SK-N-SH treated with all-trans-retinoic acid at 6 μM for 48 hours (cell line): ENCODE measurements at regions not wholly inside any gene's neighbourhood (a gene's known extent, or its start where the extent isn't known, plus 50 kb on each side); places are given as distances from the start of the nearest gene placed in this dataset.

Experiments used
- BACH2 ChIP-seq: fragments of 250-450 bp; sonication (Bioruptor Pico); IDR thresholded peaks from 2 replicates; pipeline ENCODE4 v1.9.0; 2021; ENCODE audit warnings: mild to moderate bottlenecking, borderline replicate concordance
- CSDC2 ChIP-seq: fragments of 250-450 bp; sonication (Bioruptor Pico); IDR thresholded peaks from 2 replicates; pipeline ENCODE4 v1.5.0; 2020; ENCODE audit warnings: mild to moderate bottlenecking, moderate library complexity
- PATZ1 ChIP-seq: fragments of 250-450 bp; sonication (Bioruptor Pico); IDR thresholded peaks from 2 replicates; pipeline ENCODE4 v1.8.0; 2020; ENCODE audit warnings: mild to moderate bottlenecking, moderate library complexity, borderline replicate concordance
- ZNF8 ChIP-seq: fragments of 450-650 bp; formaldehyde crosslinking; IDR thresholded peaks from 2 replicates; pipeline ENCODE4 v1.5.0; 2020; ENCODE audit warnings: mild to moderate bottlenecking, moderate library complexity

DNA sequence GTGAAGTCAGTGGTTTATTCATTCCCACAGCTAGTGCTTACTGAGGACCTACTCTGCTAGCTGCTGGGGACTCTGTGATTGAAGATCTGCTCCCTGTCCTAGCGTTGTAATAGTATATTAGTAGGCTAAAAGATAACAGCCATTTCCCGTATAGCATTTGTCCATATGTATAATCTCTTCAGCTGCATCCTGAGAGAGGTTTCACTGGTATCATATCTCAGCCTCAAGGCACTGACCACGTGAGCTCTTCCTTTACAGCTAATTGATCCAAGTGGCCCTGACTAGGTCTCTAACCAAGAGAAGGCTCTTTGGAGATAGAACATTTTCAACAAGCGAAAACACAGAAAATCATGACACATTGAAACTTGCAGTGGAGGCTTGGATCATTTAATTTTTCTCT, 110.2 kb downstream of the APIP start:
- TF ChIP-seq BACH2 (CRISPR knock-in tag) (no peak), ZNF8 (CRISPR knock-in tag) (no peak), PATZ1 (no peak), CSDC2 (CRISPR knock-in tag) (no peak)
